Neural crest cell (in vitro differentiated cells): ENCODE measurements at regions not wholly inside any gene's neighbourhood (a gene's known extent, or its start where the extent isn't known, plus 50 kb on each side); places are given as distances from the start of the nearest gene placed in this dataset.

Experiments used
- DNase-seq: peaks from one replicate; pipeline ENCODE4 v3.0.0; 2021; ENCODE audit warnings: low read depth, mixed read lengths, low spot score
- H3K27ac Mint-ChIP-seq: one replicate; pipeline ENCODE4 v1.8.0; 2021; ENCODE audit warnings: mild to moderate bottlenecking, mixed read lengths; ENCODE audit not compliant: unreplicated experiment
- H3K27me3 Mint-ChIP-seq: 2 replicates; pipeline ENCODE4 v1.8.0; 2021; ENCODE audit warnings: low read depth, mild to moderate bottlenecking, mixed read lengths
- H3K36me3 Mint-ChIP-seq: 2 replicates; pipeline ENCODE4 v1.8.0; 2021; ENCODE audit warnings: low read depth, mild to moderate bottlenecking, mixed read lengths
- H3K4me1 Mint-ChIP-seq: 2 replicates; pipeline ENCODE4 v1.8.0; 2021; ENCODE audit warnings: mixed read lengths
- H3K4me3 Mint-ChIP-seq: one replicate; pipeline ENCODE4 v1.8.0; 2021; ENCODE audit warnings: mild to moderate bottlenecking, mixed read lengths
- H3K9me3 Mint-ChIP-seq: 2 replicates; pipeline ENCODE4 v1.8.0; 2021; ENCODE audit warnings: mixed read lengths
- TF ChIP-seq, protein P1 (sequence below): fragments of 200-600 bp; sonication (generic); conservative IDR thresholded peaks from 2 replicates; pipeline ENCODE4 v1.5.0; 2021; ENCODE audit warnings: antibody characterized with exemption, mild to moderate bottlenecking

DNA sequence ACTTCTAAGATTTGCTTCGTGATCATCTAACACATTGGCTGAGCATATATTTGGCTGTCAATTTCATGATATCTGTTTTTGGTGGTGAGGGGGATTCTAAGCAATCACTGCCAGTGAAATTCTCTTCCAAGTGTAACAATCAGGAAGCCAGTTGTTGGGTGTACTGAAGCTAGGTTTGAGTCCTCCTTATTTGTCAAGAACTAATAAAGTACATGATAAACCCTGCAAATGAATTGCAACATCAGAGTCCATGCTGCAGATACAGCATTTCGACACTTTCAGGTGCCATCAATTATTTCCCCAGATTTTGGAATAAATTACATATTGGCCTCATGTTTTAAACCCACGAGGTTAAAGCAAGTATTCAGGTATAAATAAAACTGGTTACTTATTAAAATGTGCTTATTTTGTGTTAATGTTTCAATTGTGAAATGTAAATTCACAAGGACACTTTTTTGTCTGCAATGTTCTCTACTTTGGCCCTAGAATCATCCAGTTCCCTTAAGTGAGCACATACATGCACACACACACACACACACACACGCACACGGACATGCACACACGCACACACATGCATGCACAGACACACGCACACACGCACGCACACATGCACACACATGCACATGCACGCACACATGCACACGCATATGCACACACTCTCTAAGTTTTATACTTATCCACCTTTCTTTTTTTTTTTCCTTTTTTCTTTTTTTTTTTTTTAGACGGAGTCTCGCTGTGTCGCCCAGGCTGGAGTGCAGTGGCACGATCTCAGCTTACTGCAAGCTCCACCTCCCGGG lies 510.2 kb upstream of the KLF6 start:
- Mint-ChIP-seq H3K9me3 (peaks cover 11% of the 10 kb centered on the region), H3K36me3 (no peaks in the 10 kb centered on the region), H3K4me1 (peaks cover 8% of the 10 kb centered on the region), H3K4me3 (no peak overlapping the region), H3K27me3 (no peaks in the 10 kb centered on the region), H3K27ac (no peak overlapping the region)
- TF ChIP-seq, protein P1, sequence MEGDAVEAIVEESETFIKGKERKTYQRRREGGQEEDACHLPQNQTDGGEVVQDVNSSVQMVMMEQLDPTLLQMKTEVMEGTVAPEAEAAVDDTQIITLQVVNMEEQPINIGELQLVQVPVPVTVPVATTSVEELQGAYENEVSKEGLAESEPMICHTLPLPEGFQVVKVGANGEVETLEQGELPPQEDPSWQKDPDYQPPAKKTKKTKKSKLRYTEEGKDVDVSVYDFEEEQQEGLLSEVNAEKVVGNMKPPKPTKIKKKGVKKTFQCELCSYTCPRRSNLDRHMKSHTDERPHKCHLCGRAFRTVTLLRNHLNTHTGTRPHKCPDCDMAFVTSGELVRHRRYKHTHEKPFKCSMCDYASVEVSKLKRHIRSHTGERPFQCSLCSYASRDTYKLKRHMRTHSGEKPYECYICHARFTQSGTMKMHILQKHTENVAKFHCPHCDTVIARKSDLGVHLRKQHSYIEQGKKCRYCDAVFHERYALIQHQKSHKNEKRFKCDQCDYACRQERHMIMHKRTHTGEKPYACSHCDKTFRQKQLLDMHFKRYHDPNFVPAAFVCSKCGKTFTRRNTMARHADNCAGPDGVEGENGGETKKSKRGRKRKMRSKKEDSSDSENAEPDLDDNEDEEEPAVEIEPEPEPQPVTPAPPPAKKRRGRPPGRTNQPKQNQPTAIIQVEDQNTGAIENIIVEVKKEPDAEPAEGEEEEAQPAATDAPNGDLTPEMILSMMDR = no peak
- no peak for DNase-seq

DNA sequence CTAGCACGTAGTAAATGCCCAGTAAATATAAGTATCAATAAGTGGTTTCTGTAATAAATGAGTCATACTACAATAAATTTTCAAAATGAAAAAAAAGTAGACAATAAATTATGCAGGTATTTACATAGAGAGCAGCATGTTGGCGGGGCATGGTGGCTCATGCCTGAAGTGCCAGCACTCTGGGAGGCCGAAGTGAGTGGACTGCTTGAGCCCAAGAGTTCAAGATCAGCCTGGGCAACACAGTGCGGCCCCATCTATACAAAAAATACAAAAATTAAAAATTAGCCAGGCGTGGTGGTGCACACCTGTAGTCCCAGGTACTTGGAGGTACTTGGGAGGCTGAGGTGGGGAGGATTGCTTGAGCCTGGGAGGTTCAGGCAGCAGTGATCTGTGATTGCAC lies 509.3 kb upstream of the KLF6 start:
- TF ChIP-seq, protein P1 = no peak
- peaks cover 8% of the 10 kb centered on the region for H3K4me1 Mint-ChIP-seq
- peaks cover 11% of the 10 kb centered on the region for H3K9me3 Mint-ChIP-seq
- DNase-seq = no peak
- no peak overlapping the region for H3K27ac Mint-ChIP-seq
- H3K36me3 Mint-ChIP-seq = no peaks in the 10 kb centered on the region
- H3K4me3 Mint-ChIP-seq = no peak overlapping the region
- no peaks in the 10 kb centered on the region for H3K27me3 Mint-ChIP-seq

DNA sequence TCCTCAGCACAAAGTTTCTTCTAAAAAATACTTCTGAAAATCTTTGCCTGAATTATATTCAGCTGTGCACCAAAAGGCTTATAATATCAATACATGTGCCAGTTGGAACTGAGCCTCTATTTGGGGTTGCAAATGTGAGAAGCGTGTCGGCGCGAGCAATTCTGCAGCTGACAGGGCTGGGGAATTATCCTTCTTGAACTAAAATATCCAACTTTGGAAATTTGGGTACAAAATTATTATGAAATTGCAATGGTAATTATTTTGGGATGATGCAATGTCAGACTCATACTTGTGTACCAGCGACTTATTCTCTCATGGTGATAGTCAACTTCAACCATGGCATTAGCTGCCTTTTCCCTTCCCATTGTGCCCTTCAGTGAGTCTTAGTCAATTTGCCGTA lies 507.0 kb upstream of the KLF6 start:
- DNase-seq = no peak
- TF ChIP-seq, protein P1 = no peak
- no peak overlapping the region for H3K27ac Mint-ChIP-seq
- peaks cover 6% of the 10 kb centered on the region for H3K9me3 Mint-ChIP-seq
- H3K36me3 Mint-ChIP-seq = no peaks in the 10 kb centered on the region
- H3K4me1 Mint-ChIP-seq = peaks cover 8% of the 10 kb centered on the region
- H3K4me3 Mint-ChIP-seq = no peak overlapping the region
- H3K27me3 Mint-ChIP-seq = no peaks in the 10 kb centered on the region

DNA sequence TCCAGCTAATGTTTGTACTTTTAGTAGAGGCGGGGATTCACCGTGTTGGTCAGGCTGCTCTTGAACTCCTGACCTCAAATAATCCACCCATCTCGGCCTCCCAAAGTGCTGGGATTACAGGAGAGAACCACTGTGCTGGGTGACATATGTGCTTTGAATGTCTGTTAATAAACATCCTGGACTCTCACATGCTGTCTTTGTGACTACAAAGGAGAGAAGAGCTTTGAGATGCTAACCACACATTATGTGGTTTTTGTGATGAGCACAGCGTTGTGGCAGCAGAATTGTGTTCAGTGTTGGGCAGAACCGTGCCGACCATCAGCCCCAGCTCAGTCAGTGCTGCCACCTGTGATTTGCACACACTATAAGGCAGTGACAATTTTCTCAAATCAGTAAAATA lies 500.1 kb upstream of the KLF6 start:
- Mint-ChIP-seq H3K27ac (no peak overlapping the region), H3K27me3 (no peaks in the 10 kb centered on the region), H3K4me1 (peaks cover 21% of the 10 kb centered on the region), H3K4me3 (no peak overlapping the region), H3K9me3 (no peaks in the 10 kb centered on the region), H3K36me3 (no peaks in the 10 kb centered on the region)
- no peak for DNase-seq
- TF ChIP-seq, protein P1 = no peak

DNA sequence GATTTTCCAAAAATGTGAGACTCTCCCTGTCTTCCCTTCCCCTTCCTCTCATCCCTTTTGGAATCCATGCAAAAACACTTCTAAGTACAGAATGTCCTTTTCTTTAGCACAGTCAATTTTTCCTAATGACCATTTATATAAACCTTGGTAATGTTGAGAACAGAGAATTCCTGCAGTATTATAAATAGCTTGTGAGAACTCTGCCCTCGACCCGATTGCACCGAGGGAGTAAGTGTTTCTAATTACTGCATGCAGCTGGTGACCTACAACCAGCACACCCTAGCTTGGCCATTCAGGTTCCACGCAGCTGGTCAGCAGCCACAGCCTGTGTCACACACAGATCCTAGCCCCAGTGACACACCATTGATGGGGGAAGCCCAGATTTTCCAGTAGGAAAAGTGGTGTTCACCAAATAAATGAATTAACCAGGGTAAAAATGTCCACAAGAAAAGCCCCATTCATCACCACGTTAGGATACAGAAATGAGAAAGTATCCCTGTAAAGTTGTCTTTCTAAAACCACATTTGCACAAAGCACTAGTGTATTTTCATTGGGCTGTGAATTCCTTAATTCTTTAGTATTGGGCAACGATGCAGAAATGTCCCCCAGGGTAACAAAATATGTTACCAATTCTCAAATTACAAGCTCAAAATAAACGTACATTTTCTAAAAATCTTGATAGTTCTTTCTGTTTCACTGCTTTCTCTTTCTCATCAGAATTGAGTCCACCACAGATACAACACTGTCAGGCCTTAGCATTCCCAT lies 499.0 kb upstream of the KLF6 start:
- TF ChIP-seq, protein P1 = no peak
- no peaks in the 10 kb centered on the region for H3K9me3 Mint-ChIP-seq

More for the DNA sequence above, 499.0 kb upstream of the KLF6 start:
- no peak for DNase-seq
- peak overlapping the region; percentile 21 for H3K27ac Mint-ChIP-seq
- H3K4me3 Mint-ChIP-seq = no peak overlapping the region
- no peaks in the 10 kb centered on the region for H3K27me3 Mint-ChIP-seq
- H3K4me1 Mint-ChIP-seq = peaks cover 31% of the 10 kb centered on the region
- H3K36me3 Mint-ChIP-seq = no peaks in the 10 kb centered on the region
